GM23248 (cell line): ENCODE measurements at regions not wholly inside any gene's neighbourhood (a gene's known extent, or its start where the extent isn't known, plus 50 kb on each side); places are given as distances from the start of the nearest gene placed in this dataset.

Source experiments
- EZH2 ChIP-seq: fragments of 200-600 bp; sonication (generic); IDR thresholded peaks from 2 replicates; pipeline ENCODE4 v1.6.1; 2018; ENCODE audit warnings: antibody characterized with exemption, mild to moderate bottlenecking; ENCODE audit not compliant: insufficient read depth, poor library complexity, severe bottlenecking
- EZH2phosphoT487 ChIP-seq: fragments of 200-600 bp; sonication (generic); IDR thresholded peaks from 2 replicates; pipeline ENCODE4 v1.6.1; 2018; ENCODE audit warnings: antibody characterized with exemption, moderate library complexity, mild to moderate bottlenecking, low read depth; ENCODE audit not compliant: insufficient read depth

- no peak for TF ChIP-seq EZH2phosphoT487
- no peak for TF ChIP-seq EZH2
These were observed 131.6 kb upstream of the P2RY1 start for GRCh38 chr3:152703245-152703890.
